GM12878 (cell line): ENCODE measurements at regions not wholly inside any gene's neighbourhood (a gene's known extent, or its start where the extent isn't known, plus 50 kb on each side); places are given as distances from the start of the nearest gene placed in this dataset.

Experiments
- ATAC-seq: fragments of 200-7000 bp; cut with Tn5 transposase; 3 replicates; pipeline ENCODE4 v1.9.1; 2020; ENCODE audit warnings: mild to moderate bottlenecking, moderate library complexity
- BruUV-seq: library from RNA; stranded (reverse); fragments of 400-500 nt; replicated peaks from 2 replicates; lab custom pipeline; 2021; lab: Mats Ljungman, UMichigan
- CTCF ChIA-PET: fragments of 300-600 bp; sonication (Branson Sonifier 250); formaldehyde crosslinking; extraction: SDS; loops from one replicate; lab custom pipeline; 2021; ENCODE audit warnings: inconsistent platforms; lab: Yijun Ruan, JAX
- POLR2A ChIA-PET: fragments of 350-600 bp; formaldehyde crosslinking; extraction: SDS; loops from one replicate; lab custom pipeline; 2021; ENCODE audit warnings: inconsistent platforms; lab: Charles Lee
- RAD21 ChIA-PET: fragments of 300-600 bp; sonication (Branson Sonifier 250); formaldehyde crosslinking; loops from one replicate; lab custom pipeline; 2023; ENCODE audit warnings: antibody characterized with exemption; ENCODE audit not compliant: unreplicated experiment; lab: Charles Lee
- SMC1A ChIA-PET: fragments of 300-600 bp; sonication (Branson Sonifier 250); formaldehyde crosslinking; loops from one replicate; lab custom pipeline; 2023; ENCODE audit not compliant: unreplicated experiment, uncharacterized antibody; lab: Charles Lee
- DNase-seq: peaks from one replicate; pipeline ENCODE4 v3.0.0-alpha.2; 2011; ENCODE audit warnings: low read depth, low spot score
- FAIRE-seq: peaks from 3 replicates; lab custom pipeline; 2011; peaks lifted over from hg19 to GRCh38; lab: Jason Lieb, UNC
- H2AFZ ChIP-seq: 2 replicates; pipeline ENCODE4 v1.6.0; 2011; ENCODE audit warnings: low read depth, low read length, control low read depth; ENCODE audit not compliant: control insufficient read depth
- H3K27ac ChIP-seq: 2 replicates; pipeline ENCODE4 v1.5.1; 2011; ENCODE audit warnings: control low read depth; ENCODE audit not compliant: control insufficient read depth, insufficient read depth
- H3K27me3 ChIP-seq, 2 experiments: replicated peaks in 1 of 2; 2 replicates each; pipeline versions ENCODE4 v1.6.0 to v1.6.1; 2011; ENCODE audit warnings: low read length in 1 of 2; ENCODE audit not compliant: control insufficient read depth in 2 of 2, insufficient read depth in 2 of 2
- H3K36me3 ChIP-seq, 2 experiments: 2 replicates each; pipeline ENCODE4 v1.5.1; 2011; ENCODE audit warnings: low read length in 1 of 2; ENCODE audit not compliant: control insufficient read depth in 2 of 2, insufficient read depth in 2 of 2
- H3K4me1 ChIP-seq: 2 replicates; pipeline ENCODE4 v1.6.1; 2011; ENCODE audit warnings: mild to moderate bottlenecking, low read length, moderate library complexity, mixed read lengths; ENCODE audit not compliant: control insufficient read depth, insufficient read depth
- H3K4me2 ChIP-seq: 2 replicates; pipeline ENCODE4 v1.6.0; 2011; ENCODE audit warnings: control low read depth; ENCODE audit not compliant: control insufficient read depth, insufficient read depth
- H3K4me3 ChIP-seq: fragments of 200-600 bp; sonication (generic); 2 replicates; pipeline ENCODE4 v1.5.1; 2016
- H3K79me2 ChIP-seq: 2 replicates; pipeline ENCODE4 v1.6.0; 2011; ENCODE audit warnings: low read length; ENCODE audit not compliant: control insufficient read depth, insufficient read depth
- H3K9ac ChIP-seq: 2 replicates; pipeline ENCODE4 v1.8.0; 2011; ENCODE audit warnings: low read length, control low read depth, mixed read lengths; ENCODE audit not compliant: control insufficient read depth, insufficient read depth
- H3K9me3 ChIP-seq: replicated peaks from 3 replicates; pipeline ENCODE4 v1.5.1; 2011; ENCODE audit warnings: mild to moderate bottlenecking, low read length; ENCODE audit not compliant: control insufficient read depth, insufficient read depth
- H4K20me1 ChIP-seq: 2 replicates; pipeline ENCODE4 v1.6.0; 2011; ENCODE audit not compliant: control insufficient read depth, insufficient read depth
- MXI1 ChIP-seq: fragments of 150-350 bp; IDR thresholded peaks from 2 replicates; pipeline ENCODE4 v1.6.1; 2011; ENCODE audit warnings: low read depth, mild to moderate bottlenecking, inconsistent platforms, low read length, improper control_type of control experiment
- RAD51 ChIP-seq: fragments of 450-650 bp; IDR thresholded peaks from 2 replicates; pipeline ENCODE4 v1.6.1; 2016; ENCODE audit warnings: moderate library complexity, mild to moderate bottlenecking, inconsistent platforms
- RFX5 ChIP-seq: IDR thresholded peaks from 2 replicates; pipeline ENCODE4 v1.6.1; 2011; ENCODE audit warnings: low read depth, low read length, improper control_type of control experiment
- SMC3 ChIP-seq: IDR thresholded peaks from 2 replicates; pipeline ENCODE4 v1.6.1; 2011; ENCODE audit warnings: low read length, improper control_type of control experiment, borderline replicate concordance
- TBL1XR1 ChIP-seq: IDR thresholded peaks from 2 replicates; pipeline ENCODE4 v1.6.1; 2012; ENCODE audit warnings: low read depth, low read length, improper control_type of control experiment
- WRNIP1 ChIP-seq: IDR thresholded peaks from 2 replicates; pipeline ENCODE4 v1.6.1; 2011; ENCODE audit warnings: low read depth, low read length, improper control_type of control experiment, borderline replicate concordance
- ZBED1 ChIP-seq: IDR thresholded peaks from 2 replicates; pipeline ENCODE4 v1.6.1; 2016; ENCODE audit warnings: borderline replicate concordance
- WGBS: methylation state at CpG from one replicate; pipeline ENCODE4 v1.1.6; 2016; ENCODE audit warnings: low lambda C conversion rate; ENCODE audit not compliant: insufficient replicate concordance, insufficient coverage; ENCODE audit errors: missing lambda C conversion rate; 5-methylcytosine and 5-hydroxymethylcytosine counted together
- in situ Hi-C: fragments of 300-500 bp; cut with MboI; formaldehyde crosslinking; loops from 9 replicates; pipeline ENCODE4 v1.14.3; 2018; ENCODE audit warnings: mixed read lengths
- intact Hi-C: fragments of 100-400 bp; cut with micrococcal nuclease; formaldehyde crosslinking; loops from one replicate; pipeline ENCODE4 v1.14.2; 2022; ENCODE audit not compliant: unreplicated experiment
- TF ChIP-seq, protein P1 (sequence below): fragments of 450-650 bp; formaldehyde crosslinking; IDR thresholded peaks from 2 replicates; pipeline ENCODE4 v1.4.0; 2022; ENCODE audit warnings: mild to moderate bottlenecking, moderate library complexity

DNA sequence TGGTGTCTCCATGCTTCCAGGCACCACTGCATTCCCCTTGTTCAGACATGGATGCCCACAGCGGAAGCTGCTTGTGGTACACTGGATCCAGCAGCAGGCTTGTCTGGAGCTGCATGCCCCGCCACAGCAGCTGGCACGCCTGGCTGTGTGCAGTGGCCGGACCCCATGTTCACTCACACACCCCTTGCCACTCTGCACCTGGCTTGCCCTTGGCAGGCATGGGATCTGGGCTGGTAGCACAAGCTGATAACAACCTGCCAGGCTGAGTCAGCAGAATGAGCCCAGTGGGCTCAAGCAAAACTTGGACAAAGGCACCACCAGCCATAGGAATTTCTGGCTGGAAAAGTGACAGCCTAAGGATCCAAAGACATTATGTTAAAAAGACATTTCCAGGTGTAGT lies 91.8 kb upstream of the TMEM168 start (continued):
- TF ChIP-seq, protein P1, sequence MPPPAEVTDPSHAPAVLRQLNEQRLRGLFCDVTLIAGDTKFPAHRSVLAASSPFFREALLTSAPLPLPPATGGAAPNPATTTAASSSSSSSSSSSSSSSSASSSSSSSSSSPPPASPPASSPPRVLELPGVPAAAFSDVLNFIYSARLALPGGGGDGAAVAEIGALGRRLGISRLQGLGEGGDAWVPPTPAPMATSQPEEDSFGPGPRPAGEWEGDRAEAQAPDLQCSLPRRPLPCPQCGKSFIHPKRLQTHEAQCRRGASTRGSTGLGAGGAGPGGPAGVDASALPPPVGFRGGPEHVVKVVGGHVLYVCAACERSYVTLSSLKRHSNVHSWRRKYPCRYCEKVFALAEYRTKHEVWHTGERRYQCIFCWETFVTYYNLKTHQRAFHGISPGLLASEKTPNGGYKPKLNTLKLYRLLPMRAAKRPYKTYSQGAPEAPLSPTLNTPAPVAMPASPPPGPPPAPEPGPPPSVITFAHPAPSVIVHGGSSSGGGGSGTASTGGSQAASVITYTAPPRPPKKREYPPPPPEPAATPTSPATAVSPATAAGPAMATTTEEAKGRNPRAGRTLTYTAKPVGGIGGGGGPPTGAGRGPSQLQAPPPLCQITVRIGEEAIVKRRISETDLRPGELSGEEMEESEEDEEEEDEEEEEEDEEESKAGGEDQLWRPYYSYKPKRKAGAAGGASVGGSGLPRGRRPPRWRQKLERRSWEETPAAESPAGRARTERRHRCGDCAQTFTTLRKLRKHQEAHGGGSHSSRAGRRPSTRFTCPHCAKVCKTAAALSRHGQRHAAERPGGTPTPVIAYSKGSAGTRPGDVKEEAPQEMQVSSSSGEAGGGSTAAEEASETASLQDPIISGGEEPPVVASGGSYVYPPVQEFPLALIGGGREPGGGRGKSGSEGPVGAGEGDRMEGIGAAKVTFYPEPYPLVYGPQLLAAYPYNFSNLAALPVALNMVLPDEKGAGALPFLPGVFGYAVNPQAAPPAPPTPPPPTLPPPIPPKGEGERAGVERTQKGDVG (CRISPR knock-in tag) = no peak
- no peak for TF ChIP-seq SMC3
- TF ChIP-seq TBL1XR1 = no peak
- no peak for TF ChIP-seq ZBED1
- no peak for TF ChIP-seq RAD51
- TF ChIP-seq MXI1 = no peak

DNA sequence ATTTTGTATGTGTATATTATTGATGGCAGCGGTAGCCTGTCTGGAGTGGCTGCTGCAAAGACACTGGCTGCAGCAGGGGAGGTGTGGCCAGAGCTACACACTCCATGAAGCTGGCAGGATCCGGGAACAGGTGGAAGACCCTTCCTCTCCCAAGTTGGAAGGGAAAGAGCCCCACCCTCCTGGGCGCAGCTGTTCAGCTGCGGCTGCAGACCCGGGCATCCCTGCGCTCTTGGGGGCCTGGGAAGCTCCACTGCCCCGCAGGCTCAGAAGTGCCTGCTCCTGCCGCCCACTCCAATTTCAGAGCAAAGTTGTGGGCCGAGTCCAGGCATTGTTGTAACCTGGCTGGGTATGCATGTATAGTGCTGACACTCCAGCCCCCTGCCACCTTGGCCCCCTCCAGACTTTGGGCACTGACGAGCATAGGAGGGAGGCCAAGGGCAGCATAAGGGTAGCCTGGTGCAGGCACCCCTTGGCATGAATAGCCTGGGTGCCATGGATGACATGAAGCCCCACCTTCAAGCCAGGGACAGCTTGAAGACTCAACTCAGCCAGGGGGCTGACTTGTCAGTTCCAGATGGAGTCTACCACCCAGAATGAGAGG lies 90.7 kb upstream of the TMEM168 start:
- FAIRE-seq = no peak
- in situ Hi-C loops = loop anchor here (25.0 kb wide), 1 partner anchor 1119 kb away; no protein-coding TSS in a partner anchor
- 98% methylated on average over 9 of the region's 10 CpGs for WGBS

More for the DNA sequence above, 90.7 kb upstream of the TMEM168 start:
- no peak overlapping the region for H3K4me3 ChIP-seq
- no peak for DNase-seq
- no peaks in the 10 kb centered on the region for H3K27me3 ChIP-seq
- CTCF ChIA-PET = interaction anchor here (1.3 kb wide), 1 partner anchor 10 kb away, joined by 3 read pairs; no protein-coding TSS in a partner anchor
- ATAC-seq = no peak
- H4K20me1 ChIP-seq = no peaks in the 10 kb centered on the region
- RAD21 ChIA-PET = no interaction called here
- peaks cover 4% of the 10 kb centered on the region; the same call in 2 of the 3 replicates for H3K9me3 ChIP-seq
- H3K4me1 ChIP-seq = no peaks in the 10 kb centered on the region
- no peak overlapping the region for H2AFZ ChIP-seq
- TF ChIP-seq RFX5 (no peak), WRNIP1 (no peak)
- no peaks in the 10 kb centered on the region for H3K79me2 ChIP-seq
- H3K27ac ChIP-seq = no peak overlapping the region
- intact Hi-C loops = no loop called here
- no peaks in the 10 kb centered on the region for H3K36me3 ChIP-seq
- POLR2A ChIA-PET = no interaction called here
- no peak overlapping the region for H3K4me2 ChIP-seq
- H3K9ac ChIP-seq = no peak overlapping the region
- no TSS peak for BruUV-seq
- SMC1A ChIA-PET = interaction anchor here (1.3 to 1.4 kb wide), 2 partner anchors 11 to 46 kb away, joined by 4 to 6 read pairs; no protein-coding TSS in a partner anchor
